Upper lobe of right lung (tissue), 1 donor: ENCODE measurements at regions not wholly inside any gene's neighbourhood (a gene's known extent, or its start where the extent isn't known, plus 50 kb on each side); places are given as distances from the start of the nearest gene placed in this dataset.

Source experiments
- ATAC-seq: fragments of 200-7000 bp; cut with Tn5 transposase; one replicate; pipeline ENCODE4 v1.9.1; 2020; ENCODE audit warnings: mild to moderate bottlenecking, moderate library complexity
- DNase-seq: peaks from one replicate; pipeline ENCODE4 v3.0.0-alpha.2; 2020
- H3K27ac ChIP-seq: fragments of 200-600 bp; one replicate; pipeline ENCODE4 v1.8.0; 2022
- H3K27me3 ChIP-seq: fragments of 200-600 bp; one replicate; pipeline ENCODE4 v1.8.0; 2022; ENCODE audit warnings: mild to moderate bottlenecking
- H3K36me3 ChIP-seq: fragments of 200-600 bp; one replicate; pipeline ENCODE4 v1.8.0; 2022
- H3K4me1 ChIP-seq: fragments of 200-600 bp; one replicate; pipeline ENCODE4 v1.8.0; 2022
- H3K4me3 ChIP-seq: fragments of 200-600 bp; one replicate; pipeline ENCODE4 v1.8.0; 2022; ENCODE audit warnings: mild to moderate bottlenecking
- H3K9me3 ChIP-seq: fragments of 200-600 bp; one replicate; pipeline ENCODE4 v1.8.0; 2022
- CTCF ChIP-seq: fragments of 200-600 bp; IDR thresholded peaks from one replicate; pipeline ENCODE4 v1.8.0; 2022; ENCODE audit warnings: antibody characterized with exemption
- intact Hi-C: fragments of 100-400 bp; cut with DNase I; formaldehyde crosslinking; loops from one replicate; pipeline ENCODE4 v1.11.0; 2022
- donor health status: DM: no; HTN: yes; CAD: no; lungs with severe emphysema.

GRCh38 chr2:118179445-118179844, 91.2 kb downstream of the INSIG2 start:
- DNase-seq, result no peak
- H3K9me3 ChIP-seq, result no peaks in the 10 kb centered on the region
- no peaks in the 10 kb centered on the region for H3K36me3 ChIP-seq
- no peaks in the 10 kb centered on the region for H3K4me1 ChIP-seq
- H3K27me3 ChIP-seq, result no peaks in the 10 kb centered on the region
- H3K4me3 ChIP-seq, result no peak overlapping the region
- H3K27ac ChIP-seq, result no peak overlapping the region
- ATAC-seq, result no peak
- no peak for TF ChIP-seq CTCF
- intact Hi-C loops, result no loop called here

GRCh38 chr2:118177884-118178283, 89.6 kb downstream of the INSIG2 start:
- ATAC-seq (peak; percentile 47), DNase-seq (no peak)
- TF ChIP-seq CTCF, result no peak
- no peaks in the 10 kb centered on the region for H3K9me3 ChIP-seq
- H3K36me3 ChIP-seq, result no peaks in the 10 kb centered on the region
- no peak overlapping the region for H3K4me3 ChIP-seq
- intact Hi-C loops, result no loop called here
- no peaks in the 10 kb centered on the region for H3K27me3 ChIP-seq
- H3K4me1 ChIP-seq, result no peaks in the 10 kb centered on the region
- no peak overlapping the region for H3K27ac ChIP-seq

- no peaks in the 10 kb centered on the region for H3K9me3 ChIP-seq
- intact Hi-C loops, result no loop called here
- no peaks in the 10 kb centered on the region for H3K27me3 ChIP-seq
- no peaks in the 10 kb centered on the region for H3K4me1 ChIP-seq
- no peak overlapping the region for H3K27ac ChIP-seq
- no peak for TF ChIP-seq CTCF
- no peak for ATAC-seq
- H3K4me3 ChIP-seq, result no peak overlapping the region
- DNase-seq, result no peak
- no peaks in the 10 kb centered on the region for H3K36me3 ChIP-seq
These were observed 89.0 kb downstream of the INSIG2 start for GRCh38 chr2:118177318-118177717.

- no peaks in the 10 kb centered on the region for H3K9me3 ChIP-seq
- H3K27me3 ChIP-seq, result no peaks in the 10 kb centered on the region
- no peak for TF ChIP-seq CTCF
- DNase-seq, result no peak
- H3K27ac ChIP-seq, result no peak overlapping the region
- H3K4me1 ChIP-seq, result no peaks in the 10 kb centered on the region
- H3K4me3 ChIP-seq, result no peak overlapping the region
- ATAC-seq, result no peak
- intact Hi-C loops, result no loop called here
- H3K36me3 ChIP-seq, result no peaks in the 10 kb centered on the region
These were observed 88.3 kb downstream of the INSIG2 start for GRCh38 chr2:118176601-118177000.

GRCh38 chr2:118171546-118171945, 83.3 kb downstream of the INSIG2 start:
- Histone ChIP-seq H3K36me3 (no peaks in the 10 kb centered on the region), H3K27me3 (no peaks in the 10 kb centered on the region), H3K4me1 (peaks cover 17% of the 10 kb centered on the region), H3K9me3 (no peaks in the 10 kb centered on the region), H3K27ac (no peak overlapping the region), H3K4me3 (no peak overlapping the region)
- ATAC-seq (no peak), DNase-seq (no peak)
- intact Hi-C loops, result no loop called here
- TF ChIP-seq CTCF, result no peak

GRCh38 chr2:118169359-118170005, 81.2 kb downstream of the INSIG2 start:
- TF ChIP-seq CTCF, result no peak
- DNase-seq (no peak), ATAC-seq (peak; percentile 91)
- intact Hi-C loops, result no loop called here
- no peaks in the 10 kb centered on the region for H3K27me3 ChIP-seq
- H3K36me3 ChIP-seq, result no peaks in the 10 kb centered on the region
- H3K4me3 ChIP-seq, result no peak overlapping the region
- H3K27ac ChIP-seq, result peak overlapping the region; percentile 11
- H3K9me3 ChIP-seq, result no peaks in the 10 kb centered on the region
- peaks cover 17% of the 10 kb centered on the region for H3K4me1 ChIP-seq
